Spinal cord (tissue), 9 donors: ENCODE measurements at regions not wholly inside any gene's neighbourhood (a gene's known extent, or its start where the extent isn't known, plus 50 kb on each side); places are given as distances from the start of the nearest gene placed in this dataset.

Experiments used
- DNase-seq, 6 donors: peaks; one replicate each; pipeline versions ENCODE4 v3.0.0 to v3.0.0-alpha.2; 2013 to 2015; ENCODE audit warnings: low spot score in 6 of 6, low read depth in 4 of 6
- H3K27ac ChIP-seq: one replicate; pipeline ENCODE4 v1.5.1; 2013; ENCODE audit warnings: low read depth, low read length, control low read depth
- H3K27me3 ChIP-seq: one replicate; pipeline ENCODE4 v1.6.1; 2013; ENCODE audit warnings: low read length; ENCODE audit not compliant: control insufficient read depth, insufficient read depth
- H3K36me3 ChIP-seq: one replicate; pipeline ENCODE4 v1.6.1; 2013; ENCODE audit warnings: low read length; ENCODE audit not compliant: control insufficient read depth, insufficient read depth
- H3K4me1 ChIP-seq: one replicate; pipeline ENCODE4 v1.6.1; 2013; ENCODE audit warnings: low read length; ENCODE audit not compliant: control insufficient read depth, insufficient read depth
- H3K4me3 ChIP-seq: one replicate; pipeline ENCODE4 v1.5.1; 2013; ENCODE audit warnings: low read depth, low read length, control low read depth
- H3K9me3 ChIP-seq: one replicate; pipeline ENCODE4 v1.6.1; 2013; ENCODE audit warnings: low read length; ENCODE audit not compliant: control insufficient read depth, insufficient read depth
- WGBS: methylation state at CpG from one replicate; pipeline ENCODE4 v1.1.5; 2013; ENCODE audit warnings: missing lambda C conversion rate; ENCODE audit not compliant: insufficient coverage; 5-methylcytosine and 5-hydroxymethylcytosine counted together
- donor health status: healthy.

DNA sequence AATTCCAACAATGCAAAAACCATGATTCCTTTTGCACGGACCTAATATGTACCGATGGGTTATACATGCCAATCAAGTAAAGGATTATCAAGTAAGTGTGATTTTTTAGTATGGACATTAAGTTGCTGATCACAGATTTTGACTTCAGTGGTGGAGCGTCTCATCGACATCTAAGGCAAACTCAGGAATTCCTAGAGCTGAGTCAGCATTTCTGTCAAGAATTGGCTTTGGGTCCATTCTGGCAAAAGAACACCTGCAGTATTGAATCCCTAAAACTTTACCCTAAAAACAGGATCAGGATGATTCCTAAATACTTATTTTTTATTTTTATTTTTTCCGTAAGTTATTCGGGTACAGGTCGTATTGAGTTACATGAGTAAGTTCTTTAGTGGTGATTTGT is 83.6 kb downstream of the HPGD start:
- H3K27me3 ChIP-seq, result no peaks in the 10 kb centered on the region
- H3K4me1 ChIP-seq, result no peaks in the 10 kb centered on the region
- no peak overlapping the region for H3K27ac ChIP-seq
- DNase-seq, result no peak
- WGBS, result 98% methylated on average over 3 of the region's 7 CpGs
- no peaks in the 10 kb centered on the region for H3K9me3 ChIP-seq
- H3K36me3 ChIP-seq, result no peaks in the 10 kb centered on the region
- no peak overlapping the region for H3K4me3 ChIP-seq

DNA sequence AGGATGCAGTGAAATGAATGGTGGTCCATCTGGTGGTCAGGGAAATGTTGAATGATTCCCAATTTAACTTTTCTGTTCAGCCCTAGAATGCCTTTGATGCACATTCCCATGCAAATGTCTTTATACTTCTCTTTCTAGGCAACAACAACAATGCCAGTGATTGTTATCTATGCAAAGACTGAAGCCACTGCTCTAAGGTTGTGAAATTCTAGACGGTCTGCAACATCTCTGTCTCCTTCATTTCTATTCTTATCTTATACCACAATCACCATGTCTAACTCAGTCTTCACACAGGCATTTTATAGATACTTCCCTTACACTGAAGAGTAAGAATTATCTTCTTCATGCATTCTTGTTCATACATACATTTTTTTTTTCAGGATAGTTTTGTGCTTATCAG is 84.5 kb downstream of the HPGD start:
- WGBS, result 43% methylated on average over 1 of the region's 1 CpG
- no peak for DNase-seq
- Histone ChIP-seq H3K27me3 (no peaks in the 10 kb centered on the region), H3K36me3 (no peaks in the 10 kb centered on the region), H3K9me3 (no peaks in the 10 kb centered on the region), H3K4me1 (no peaks in the 10 kb centered on the region), H3K27ac (no peak overlapping the region), H3K4me3 (no peak overlapping the region)

DNA sequence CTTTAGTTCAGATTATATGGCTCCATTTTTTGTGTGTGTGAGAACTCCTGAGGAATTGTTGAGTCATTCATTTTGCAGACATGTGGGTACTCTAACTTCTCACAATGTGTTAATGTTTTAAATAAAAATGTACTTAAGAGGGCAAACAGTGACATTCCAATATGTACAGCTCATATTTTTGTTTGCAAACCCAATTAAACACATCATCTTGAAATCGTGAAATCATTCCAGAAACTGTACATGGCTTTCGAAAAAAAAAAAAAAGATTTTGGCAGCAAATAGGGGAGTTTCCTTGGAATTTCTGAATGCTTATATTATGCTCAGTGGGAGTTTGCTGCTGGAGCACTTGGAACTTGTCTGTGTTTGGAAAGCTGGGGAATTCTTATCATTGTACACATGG is 85.0 kb downstream of the HPGD start:
- H3K36me3 ChIP-seq, result no peaks in the 10 kb centered on the region
- H3K27me3 ChIP-seq, result no peaks in the 10 kb centered on the region
- no peak overlapping the region for H3K27ac ChIP-seq
- no CpG with 5 or more reads among the region's 2 CpGs for WGBS
- H3K4me3 ChIP-seq, result no peak overlapping the region
- peak in 1 of 6 donors; percentile 76 for DNase-seq
- H3K9me3 ChIP-seq, result no peaks in the 10 kb centered on the region
- no peaks in the 10 kb centered on the region for H3K4me1 ChIP-seq

DNA sequence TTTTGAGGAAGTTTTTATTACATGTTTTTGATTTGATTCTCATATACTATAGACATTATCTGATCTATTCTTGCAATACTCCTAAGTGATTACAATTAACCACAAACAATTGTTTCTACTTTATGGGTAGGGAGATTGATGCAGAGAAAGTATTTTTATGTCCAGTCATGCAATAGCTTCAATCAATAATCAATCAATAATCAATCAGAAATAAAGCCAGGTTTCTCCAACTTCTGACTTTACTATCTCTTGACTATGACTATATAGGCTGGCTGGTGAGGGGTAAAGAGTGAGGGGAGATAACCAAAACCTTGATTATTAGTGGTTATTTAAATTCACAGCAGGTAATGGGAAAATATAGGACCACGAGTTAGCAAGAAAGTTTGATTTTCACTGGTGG is 85.9 kb downstream of the HPGD start:
- Histone ChIP-seq H3K4me3 (no peak overlapping the region), H3K27me3 (no peaks in the 10 kb centered on the region), H3K36me3 (no peaks in the 10 kb centered on the region), H3K27ac (no peak overlapping the region), H3K9me3 (no peaks in the 10 kb centered on the region), H3K4me1 (no peaks in the 10 kb centered on the region)
- DNase-seq, result no peak
- WGBS, result 100% methylated on average over 1 of the region's 1 CpG

DNA sequence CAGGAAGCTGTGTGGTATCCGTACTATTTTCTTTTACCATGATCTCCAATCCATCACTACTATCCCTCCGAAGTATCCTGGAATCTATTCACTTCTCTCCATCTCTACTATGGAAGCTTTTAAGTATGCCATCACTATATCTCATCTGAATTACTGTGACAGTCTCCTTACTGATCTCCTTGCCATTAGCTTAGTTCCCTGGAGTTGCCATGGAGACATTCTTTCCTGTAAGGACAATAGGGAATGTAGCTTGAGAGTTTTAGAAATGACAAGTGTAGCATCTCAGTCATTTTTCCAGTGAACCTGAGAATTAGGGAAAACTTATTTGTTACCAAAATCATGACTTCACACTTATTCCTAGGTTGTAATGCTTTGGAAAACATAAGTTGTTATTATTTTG is 86.3 kb downstream of the HPGD start:
- DNase-seq, result peak in 2 of 6 donors; percentile 28 to 71
- Histone ChIP-seq H3K9me3 (no peaks in the 10 kb centered on the region), H3K4me3 (no peak overlapping the region), H3K27me3 (no peaks in the 10 kb centered on the region), H3K27ac (no peak overlapping the region), H3K4me1 (no peaks in the 10 kb centered on the region), H3K36me3 (no peaks in the 10 kb centered on the region)
- WGBS, result 54% methylated on average over 2 of the region's 2 CpGs

DNA sequence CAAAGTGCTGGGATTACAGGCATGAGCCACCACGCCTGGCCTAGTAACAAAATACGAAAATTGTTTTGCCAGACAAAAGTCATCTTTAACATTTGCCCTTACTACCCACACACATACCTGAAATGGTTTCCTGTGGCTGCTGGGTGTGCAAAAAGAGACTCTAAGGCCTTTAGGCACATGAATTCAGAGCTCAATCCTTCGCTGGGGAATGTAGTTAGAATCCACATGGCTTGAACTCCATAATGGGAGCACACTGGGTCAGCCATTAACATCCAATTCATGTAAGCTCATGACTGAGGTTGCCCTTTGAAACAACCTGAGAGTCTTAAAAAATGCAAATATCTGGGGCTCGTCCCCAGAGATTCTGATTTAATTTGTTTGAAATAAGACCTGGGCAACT is 87.8 kb downstream of the HPGD start:
- Histone ChIP-seq H3K4me1 (no peaks in the 10 kb centered on the region), H3K27me3 (no peaks in the 10 kb centered on the region), H3K36me3 (no peaks in the 10 kb centered on the region), H3K4me3 (no peak overlapping the region), H3K9me3 (no peaks in the 10 kb centered on the region), H3K27ac (no peak overlapping the region)
- WGBS, result 93% methylated on average over 3 of the region's 4 CpGs
- DNase-seq, result no peak

DNA sequence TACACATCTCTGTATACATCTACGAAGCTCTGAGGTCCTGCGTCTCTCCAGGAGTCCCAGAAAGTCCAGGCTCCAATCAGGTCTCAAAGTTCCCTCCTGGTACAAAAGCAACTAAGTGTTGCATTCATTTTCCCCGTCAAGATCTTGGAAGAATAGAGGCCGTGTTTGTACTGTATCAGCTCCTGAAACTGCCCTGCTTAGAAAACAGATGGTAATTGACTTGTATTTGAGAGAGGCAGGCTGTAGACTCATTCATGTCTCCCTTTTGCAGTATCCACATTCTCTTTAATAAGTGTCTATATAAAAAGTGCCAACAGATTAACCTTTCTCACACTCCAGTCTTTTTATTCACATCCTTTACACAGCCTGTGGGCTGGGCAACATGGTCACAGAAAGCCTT is 91.7 kb downstream of the HPGD start:
- Histone ChIP-seq H3K27ac (no peak overlapping the region), H3K27me3 (no peaks in the 10 kb centered on the region), H3K4me3 (no peak overlapping the region), H3K4me1 (no peaks in the 10 kb centered on the region), H3K9me3 (no peaks in the 10 kb centered on the region), H3K36me3 (no peaks in the 10 kb centered on the region)
- WGBS, result 43% methylated on average over 3 of the region's 4 CpGs
- DNase-seq, result peak in 3 of 6 donors; percentile 12 to 58 (median 27)

DNA sequence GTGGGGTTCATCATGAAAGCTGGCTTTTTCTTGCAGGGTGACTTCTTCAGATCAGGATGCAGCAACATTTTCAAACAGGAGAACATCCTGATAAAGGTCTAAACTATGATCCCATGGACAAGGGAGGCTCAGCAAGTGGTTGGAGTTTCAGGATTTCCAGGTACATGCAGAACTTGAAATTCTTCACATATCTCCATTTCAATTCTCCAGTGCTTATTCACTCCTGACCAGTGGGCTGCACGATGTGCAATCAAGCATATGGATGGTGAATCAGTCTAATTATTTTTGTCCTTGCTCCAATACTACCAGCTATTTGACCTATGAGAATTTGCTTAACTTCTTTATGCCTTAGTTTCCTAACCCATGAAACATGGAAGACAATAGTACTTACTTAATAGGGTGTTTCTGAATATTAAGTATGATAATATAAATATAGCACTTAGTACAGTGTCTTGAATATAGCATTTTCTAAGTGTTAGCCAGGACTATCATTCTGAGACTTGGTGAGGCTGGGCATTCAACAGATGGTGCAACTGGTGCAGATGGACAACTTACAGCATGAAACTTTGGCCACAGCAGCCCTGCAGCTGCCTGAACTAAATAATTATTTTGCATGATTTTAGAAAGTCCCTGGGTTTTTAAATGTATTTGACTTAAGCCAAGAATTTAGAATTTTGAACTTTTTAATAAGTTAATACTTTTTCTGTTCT is 92.4 kb downstream of the HPGD start:
- H3K4me1 ChIP-seq, result no peaks in the 10 kb centered on the region
- H3K4me3 ChIP-seq, result no peak overlapping the region
- no peak for DNase-seq
- no peak overlapping the region for H3K27ac ChIP-seq
- no CpG with 5 or more reads among the region's 1 CpG for WGBS
- no peaks in the 10 kb centered on the region for H3K9me3 ChIP-seq
- H3K36me3 ChIP-seq, result no peaks in the 10 kb centered on the region
- no peaks in the 10 kb centered on the region for H3K27me3 ChIP-seq

DNA sequence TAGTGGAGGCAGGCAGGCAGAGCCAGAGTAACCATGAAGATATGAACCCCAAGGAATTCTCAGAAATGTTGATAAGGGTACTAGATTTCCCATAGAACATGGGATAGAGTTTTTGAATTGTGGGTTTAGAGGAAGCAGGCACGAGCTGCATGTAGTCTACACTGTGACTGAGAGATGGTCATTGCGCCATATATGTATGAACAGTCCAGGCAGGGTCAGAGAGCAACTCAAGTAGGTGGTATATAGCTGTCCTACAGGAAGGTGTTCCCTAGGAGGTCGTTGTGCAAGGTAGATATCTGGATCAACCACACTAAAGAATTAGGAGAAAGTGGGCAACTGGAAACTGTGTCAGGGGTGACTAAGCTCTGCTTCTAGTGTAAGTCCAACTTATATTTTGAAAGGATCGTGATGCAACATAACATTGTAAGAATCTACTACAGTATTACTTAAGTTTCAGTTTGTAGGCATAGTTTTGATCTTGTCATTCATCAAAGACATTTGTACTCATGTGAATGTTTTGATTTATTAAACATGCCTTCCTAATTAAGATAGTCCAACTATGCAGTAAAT is 94.6 kb downstream of the HPGD start:
- 91% methylated on average over 2 of the region's 4 CpGs for WGBS
- H3K4me1 ChIP-seq, result no peaks in the 10 kb centered on the region
- no peak for DNase-seq
- no peak overlapping the region for H3K4me3 ChIP-seq
- H3K27me3 ChIP-seq, result no peaks in the 10 kb centered on the region
- H3K27ac ChIP-seq, result no peak overlapping the region
- no peaks in the 10 kb centered on the region for H3K9me3 ChIP-seq
- no peaks in the 10 kb centered on the region for H3K36me3 ChIP-seq

DNA sequence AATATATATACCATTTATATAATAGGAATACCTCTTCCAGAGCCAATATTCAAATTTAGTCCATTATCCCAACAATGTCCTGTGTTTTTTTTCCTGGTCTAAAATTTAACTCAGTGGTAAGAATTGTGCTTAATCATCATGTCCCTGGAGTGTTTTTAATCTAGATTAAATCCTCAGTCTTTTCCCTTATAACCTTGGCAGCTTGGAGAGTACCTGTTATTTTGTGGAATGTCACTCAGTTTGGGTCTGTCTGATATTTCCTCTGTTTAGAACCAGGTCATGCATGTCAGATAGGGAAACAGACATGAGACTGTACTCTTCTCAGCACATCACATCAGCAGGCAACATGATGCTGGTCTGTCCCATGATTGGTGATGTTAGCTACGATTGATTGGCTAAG is 96.6 kb downstream of the HPGD start:
- no peak overlapping the region for H3K4me3 ChIP-seq
- no peaks in the 10 kb centered on the region for H3K4me1 ChIP-seq
- no peaks in the 10 kb centered on the region for H3K36me3 ChIP-seq
- H3K27ac ChIP-seq, result no peak overlapping the region
- no CpG with 5 or more reads among the region's 1 CpG for WGBS
- no peaks in the 10 kb centered on the region for H3K27me3 ChIP-seq
- DNase-seq, result no peak
- no peaks in the 10 kb centered on the region for H3K9me3 ChIP-seq
